Brain microvascular endothelial cell (primary cell): ENCODE measurements at regions not wholly inside any gene's neighbourhood (a gene's known extent, or its start where the extent isn't known, plus 50 kb on each side); places are given as distances from the start of the nearest gene placed in this dataset.

Experiments
- DNase-seq: peaks from one replicate; pipeline ENCODE4 v3.0.0-alpha.2; 2020
- H3K27ac ChIP-seq: fragments of 250-450 bp; sonication (Bioruptor Pico); 2 replicates; pipeline ENCODE4 v1.5.1; 2020; ENCODE audit warnings: mild to moderate bottlenecking, moderate library complexity
- H3K27me3 ChIP-seq: fragments of 250-450 bp; sonication (Bioruptor Pico); replicated peaks from 2 replicates; pipeline ENCODE4 v1.5.1; 2020; ENCODE audit warnings: mild to moderate bottlenecking
- H3K36me3 ChIP-seq: fragments of 250-450 bp; sonication (Bioruptor Pico); replicated peaks from 2 replicates; pipeline ENCODE4 v1.5.1; 2020; ENCODE audit warnings: mild to moderate bottlenecking
- H3K4me3 ChIP-seq: 2 replicates; pipeline ENCODE4 v1.5.1; 2011; ENCODE audit warnings: low read depth, mild to moderate bottlenecking, control low read depth, low read length, moderate library complexity
- in situ Hi-C: cut with HindIII; loops from 2 replicates; pipeline ENCODE4 v1.10.0; 2017; ENCODE audit warnings: low sequenced_read_pairs, low pct_ligation_motif_present
- TF ChIP-seq, protein P1 (sequence below): IDR thresholded peaks from 2 replicates; pipeline ENCODE4 v1.5.1; 2011; ENCODE audit warnings: low read depth, mild to moderate bottlenecking, moderate library complexity, low read length, control low read depth, inconsistent platforms; ENCODE audit errors: missing control alignments

DNA sequence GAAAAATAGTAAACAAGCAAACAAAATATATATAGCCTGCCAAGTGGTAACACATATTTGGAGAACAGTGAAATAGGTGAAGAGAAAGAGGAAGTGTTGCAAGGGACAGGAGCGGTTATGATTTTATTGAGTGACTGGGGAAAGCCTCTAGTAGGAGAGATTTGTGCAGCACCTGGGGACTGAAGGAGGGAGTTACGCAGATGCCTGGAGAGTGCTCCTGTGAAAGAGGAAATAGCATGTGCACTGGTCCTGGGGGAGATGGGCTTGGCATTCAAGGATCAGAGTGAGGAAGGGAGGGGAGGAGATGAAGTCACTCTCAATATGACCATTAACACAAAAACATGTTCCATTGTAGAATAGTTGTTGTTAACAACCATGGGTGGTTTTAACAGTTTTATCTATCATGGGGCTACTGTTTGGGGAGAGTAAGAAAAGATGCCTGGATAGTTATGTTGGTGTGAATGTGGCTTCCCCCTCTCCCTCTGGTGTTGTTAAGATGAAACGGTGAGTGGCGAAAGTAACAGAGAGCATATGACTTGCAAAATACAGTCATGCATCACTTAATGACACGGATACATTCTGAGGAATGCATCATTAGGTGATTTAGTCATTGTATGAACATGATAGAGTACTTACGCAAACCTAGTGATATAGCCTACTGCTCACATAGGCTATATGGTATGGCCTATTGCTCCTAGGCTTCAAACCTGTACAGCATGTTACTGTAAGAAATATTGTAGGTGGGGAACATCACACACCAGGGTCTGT is 251.7 kb upstream of the ARGLU1 start:
- TF ChIP-seq, protein P1, sequence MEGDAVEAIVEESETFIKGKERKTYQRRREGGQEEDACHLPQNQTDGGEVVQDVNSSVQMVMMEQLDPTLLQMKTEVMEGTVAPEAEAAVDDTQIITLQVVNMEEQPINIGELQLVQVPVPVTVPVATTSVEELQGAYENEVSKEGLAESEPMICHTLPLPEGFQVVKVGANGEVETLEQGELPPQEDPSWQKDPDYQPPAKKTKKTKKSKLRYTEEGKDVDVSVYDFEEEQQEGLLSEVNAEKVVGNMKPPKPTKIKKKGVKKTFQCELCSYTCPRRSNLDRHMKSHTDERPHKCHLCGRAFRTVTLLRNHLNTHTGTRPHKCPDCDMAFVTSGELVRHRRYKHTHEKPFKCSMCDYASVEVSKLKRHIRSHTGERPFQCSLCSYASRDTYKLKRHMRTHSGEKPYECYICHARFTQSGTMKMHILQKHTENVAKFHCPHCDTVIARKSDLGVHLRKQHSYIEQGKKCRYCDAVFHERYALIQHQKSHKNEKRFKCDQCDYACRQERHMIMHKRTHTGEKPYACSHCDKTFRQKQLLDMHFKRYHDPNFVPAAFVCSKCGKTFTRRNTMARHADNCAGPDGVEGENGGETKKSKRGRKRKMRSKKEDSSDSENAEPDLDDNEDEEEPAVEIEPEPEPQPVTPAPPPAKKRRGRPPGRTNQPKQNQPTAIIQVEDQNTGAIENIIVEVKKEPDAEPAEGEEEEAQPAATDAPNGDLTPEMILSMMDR = no peak
- DNase-seq = no peak
- Histone ChIP-seq H3K27ac (no peak overlapping the region), H3K36me3 (no peaks in the 10 kb centered on the region), H3K4me3 (no peak overlapping the region), H3K27me3 (no peaks in the 10 kb centered on the region)
- in situ Hi-C loops = no loop called here

- Histone ChIP-seq H3K4me3 (no peak overlapping the region), H3K27me3 (no peaks in the 10 kb centered on the region), H3K36me3 (no peaks in the 10 kb centered on the region), H3K27ac (no peak overlapping the region)
- TF ChIP-seq, protein P1 = no peak
- no peak for DNase-seq
- in situ Hi-C loops = no loop called here
Measured at GRCh38 chr13:106818971-106819370, 251.0 kb upstream of the ARGLU1 start.

DNA sequence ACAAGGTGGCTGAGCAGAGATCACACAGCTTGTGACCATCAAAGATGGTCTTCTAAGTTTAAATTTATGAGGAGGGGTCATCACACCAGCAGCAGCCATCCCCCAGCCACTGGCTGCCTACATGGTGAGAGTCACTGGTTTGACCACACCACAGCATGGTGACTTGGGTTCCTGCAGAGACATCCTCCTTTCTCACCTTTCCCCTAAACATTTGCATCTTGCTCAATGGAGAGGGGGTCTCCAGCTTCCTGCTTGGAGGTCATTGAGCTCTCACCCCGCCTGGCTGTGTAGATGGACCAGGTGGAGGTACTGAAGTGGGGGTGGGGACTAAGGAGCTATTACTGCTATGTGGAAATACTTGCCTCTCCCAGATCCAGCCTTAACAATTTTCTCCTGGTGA is 247.6 kb upstream of the ARGLU1 start:
- TF ChIP-seq, protein P1 = no peak
- no peak overlapping the region for H3K4me3 ChIP-seq
- no peaks in the 10 kb centered on the region for H3K27me3 ChIP-seq
- in situ Hi-C loops = no loop called here
- no peaks in the 10 kb centered on the region for H3K36me3 ChIP-seq
- DNase-seq = no peak
- H3K27ac ChIP-seq = no peak overlapping the region

DNA sequence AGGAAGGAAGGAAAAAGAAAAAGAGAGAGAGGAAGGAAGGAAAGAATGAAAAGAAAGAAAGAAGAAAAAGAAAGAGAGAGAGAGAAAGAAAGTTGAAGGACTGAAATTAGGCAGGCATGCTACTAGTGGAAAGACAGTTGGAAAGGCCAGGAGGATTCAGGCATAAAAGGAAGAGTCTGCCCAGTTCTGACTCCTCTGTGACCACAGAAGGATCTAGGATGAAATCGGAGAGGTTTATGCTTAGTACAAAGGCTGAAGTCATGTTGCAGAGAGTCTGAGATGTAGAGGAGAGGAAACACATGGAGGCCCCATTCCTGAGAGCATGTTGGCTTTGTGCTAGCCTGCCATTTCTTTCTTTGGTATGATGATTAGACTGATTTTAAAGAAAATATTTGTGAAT is 246.5 kb upstream of the ARGLU1 start:
- Histone ChIP-seq H3K36me3 (no peaks in the 10 kb centered on the region), H3K27ac (no peak overlapping the region), H3K27me3 (no peaks in the 10 kb centered on the region), H3K4me3 (no peak overlapping the region)
- TF ChIP-seq, protein P1 = no peak
- no peak for DNase-seq
- in situ Hi-C loops = no loop called here

- no peak for DNase-seq
- no peak overlapping the region for H3K4me3 ChIP-seq
- no peaks in the 10 kb centered on the region for H3K27me3 ChIP-seq
- TF ChIP-seq, protein P1 = no peak
- in situ Hi-C loops = no loop called here
- H3K36me3 ChIP-seq = no peaks in the 10 kb centered on the region
- no peak overlapping the region for H3K27ac ChIP-seq
Measured at GRCh38 chr13:106810069-106810468, 242.1 kb upstream of the ARGLU1 start.

- no peaks in the 10 kb centered on the region for H3K36me3 ChIP-seq
- H3K27ac ChIP-seq = no peak overlapping the region
- no peak overlapping the region for H3K4me3 ChIP-seq
- in situ Hi-C loops = no loop called here
- H3K27me3 ChIP-seq = no peaks in the 10 kb centered on the region
- TF ChIP-seq, protein P1 = no peak
- no peak for DNase-seq
Measured at GRCh38 chr13:106804991-106805390, 237.1 kb upstream of the ARGLU1 start.
